Endothelial cell of hepatic sinusoid (primary cell): ENCODE measurements at regions not wholly inside any gene's neighbourhood (a gene's known extent, or its start where the extent isn't known, plus 50 kb on each side); places are given as distances from the start of the nearest gene placed in this dataset.

Experiments used
- in situ Hi-C: cut with HindIII; loops from 2 replicates; pipeline ENCODE4 v1.10.0; 2017; ENCODE audit warnings: low sequenced_read_pairs

- in situ Hi-C loops, result no loop called here
Observed at GRCh38 chr2:223545830-223546229, 56.3 kb downstream of the SCG2 start.
